Suprapubic skin (tissue), 4 donors: ENCODE measurements at regions not wholly inside any gene's neighbourhood (a gene's known extent, or its start where the extent isn't known, plus 50 kb on each side); places are given as distances from the start of the nearest gene placed in this dataset.
"Not testable (repeated sequence)": the region's sequence is repeated elsewhere in the genome, so short reads cannot be mapped to it uniquely, and the experiment has no call there.

Source experiments
- DNase-seq, 2 donors: peaks; one replicate each; pipeline ENCODE4 v3.0.0-alpha.2; 2019; ENCODE audit warnings: low spot score in 2 of 2
- H3K27ac ChIP-seq: fragments of 200-600 bp; sonication (generic); one replicate; pipeline ENCODE4 v1.5.1; 2019
- H3K27me3 ChIP-seq: fragments of 200-600 bp; sonication (generic); one replicate; pipeline ENCODE4 v1.5.1; 2019
- H3K36me3 ChIP-seq: fragments of 200-600 bp; sonication (generic); one replicate; pipeline ENCODE4 v1.5.1; 2019
- H3K4me1 ChIP-seq: fragments of 200-600 bp; sonication (generic); one replicate; pipeline ENCODE4 v1.5.1; 2019
- H3K4me3 ChIP-seq: fragments of 200-600 bp; sonication (generic); one replicate; pipeline ENCODE4 v1.5.1; 2019; ENCODE audit warnings: mild to moderate bottlenecking
- H3K9me3 ChIP-seq: fragments of 200-600 bp; sonication (generic); one replicate; pipeline ENCODE4 v1.5.1; 2019
- CTCF ChIP-seq, 2 donors: fragments of 200-600 bp in 1 of 2; fragments of 450-650 bp in 1 of 2; sonication (generic) in 1 of 2; IDR thresholded peaks; one replicate each; pipeline ENCODE4 v1.5.1; 2016 to 2019; ENCODE audit warnings: antibody characterized with exemption in 2 of 2, mild to moderate bottlenecking in 1 of 2, moderate library complexity in 1 of 2
- EP300 ChIP-seq: sonication (generic); formaldehyde crosslinking; IDR thresholded peaks from one replicate; pipeline ENCODE4 v1.6.1; 2017; ENCODE audit warnings: antibody characterized with exemption
- POLR2A ChIP-seq, 2 donors: fragments of 450-650 bp; IDR thresholded peaks; one replicate each; pipeline ENCODE4 v1.6.1; 2017; ENCODE audit warnings: antibody characterized with exemption in 2 of 2, mild to moderate bottlenecking in 2 of 2, moderate library complexity in 2 of 2
- POLR2AphosphoS5 ChIP-seq, 3 donors: sonication (generic); formaldehyde crosslinking; IDR thresholded peaks; one replicate each; pipeline ENCODE4 v1.6.1; 2017; ENCODE audit warnings: antibody characterized with exemption in 3 of 3
- WGBS: methylation state at CpG from one replicate; pipeline ENCODE4 v1.1.5; 2018; 5-methylcytosine and 5-hydroxymethylcytosine counted together

- Histone ChIP-seq H3K27me3 (no peaks in the 10 kb centered on the region), H3K4me3 (no peak overlapping the region), H3K27ac (no peak overlapping the region), H3K36me3 (no peaks in the 10 kb centered on the region), H3K4me1 (no peaks in the 10 kb centered on the region), H3K9me3 (peaks cover 3% of the 10 kb centered on the region)
- TF ChIP-seq POLR2A (IDR thresholded peaks at IDR 0.05) (no peak), CTCF (IDR thresholded peaks at IDR 0.05) (no peak), POLR2AphosphoS5 (IDR thresholded peaks at IDR 0.05) (no peak), EP300 (no peak)
- DNase-seq: no peak
- 25% methylated on average over 1 of the region's 1 CpG for WGBS
Observed at GRCh38 chr5:166788050-166788449, 1503.4 kb upstream of the WWC1 start.

- DNase-seq: no peak
- H3K27ac ChIP-seq: no peak overlapping the region
- no peaks in the 10 kb centered on the region for H3K9me3 ChIP-seq
- no peak for TF ChIP-seq EP300
- no peak for TF ChIP-seq CTCF (IDR thresholded peaks at IDR 0.05)
- no peak for TF ChIP-seq POLR2AphosphoS5 (IDR thresholded peaks at IDR 0.05)
- TF ChIP-seq POLR2A (IDR thresholded peaks at IDR 0.05): no peak
- H3K27me3 ChIP-seq: no peaks in the 10 kb centered on the region
- WGBS: 49% methylated on average over 3 of the region's 3 CpGs
- H3K36me3 ChIP-seq: no peaks in the 10 kb centered on the region
- no peaks in the 10 kb centered on the region for H3K4me1 ChIP-seq
- H3K4me3 ChIP-seq: no peak overlapping the region
Observed at GRCh38 chr5:166795756-166796155, 1495.7 kb upstream of the WWC1 start.

GRCh38 chr5:166803058-166803457 lies 1488.4 kb upstream of the WWC1 start:
- TF ChIP-seq POLR2AphosphoS5 (IDR thresholded peaks at IDR 0.05) (no peak), CTCF (IDR thresholded peaks at IDR 0.05) (no peak), EP300 (no peak), POLR2A (IDR thresholded peaks at IDR 0.05) (no peak)
- no peak for DNase-seq
- H3K4me1 ChIP-seq: no peaks in the 10 kb centered on the region
- whole genome bisulfite sequencing: 83% methylated on average over 1 of the region's 1 CpG
- no peaks in the 10 kb centered on the region for H3K36me3 ChIP-seq
- no peak overlapping the region for H3K4me3 ChIP-seq
- no peaks in the 10 kb centered on the region for H3K27me3 ChIP-seq
- no peak overlapping the region for H3K27ac ChIP-seq
- H3K9me3 ChIP-seq: no peaks in the 10 kb centered on the region

- not testable (repeated sequence) for H3K4me3 ChIP-seq, H3K27ac ChIP-seq, DNase-seq, H3K4me1 ChIP-seq, H3K9me3 ChIP-seq, H3K27me3 ChIP-seq, H3K36me3 ChIP-seq
- 86% methylated on average over 6 of the region's 6 CpGs for WGBS
Observed at GRCh38 chr5:166804223-166804622, 1487.2 kb upstream of the WWC1 start.

- WGBS: 86% methylated on average over 6 of the region's 6 CpGs
- H3K4me3 ChIP-seq, H3K27me3 ChIP-seq, H3K36me3 ChIP-seq, H3K9me3 ChIP-seq, DNase-seq, H3K4me1 ChIP-seq, H3K27ac ChIP-seq: not testable (repeated sequence)
Observed at GRCh38 chr5:166804693-166805092, 1486.8 kb upstream of the WWC1 start.

- not testable (repeated sequence) for H3K4me1 ChIP-seq, H3K9me3 ChIP-seq, H3K27me3 ChIP-seq, H3K36me3 ChIP-seq, H3K27ac ChIP-seq, H3K4me3 ChIP-seq, DNase-seq
- WGBS: 92% methylated on average over 19 of the region's 28 CpGs
Observed at GRCh38 chr5:166810093-166810658, 1481.3 kb upstream of the WWC1 start.

- H3K27me3 ChIP-seq: no peaks in the 10 kb centered on the region
- H3K27ac ChIP-seq: no peak overlapping the region
- H3K36me3 ChIP-seq: no peaks in the 10 kb centered on the region
- 87% methylated on average over 3 of the region's 3 CpGs for whole genome bisulfite sequencing
- H3K4me1 ChIP-seq: no peaks in the 10 kb centered on the region
- DNase-seq: no peak
- H3K4me3 ChIP-seq: no peak overlapping the region
- TF ChIP-seq EP300 (no peak), POLR2A (IDR thresholded peaks at IDR 0.05) (no peak), CTCF (IDR thresholded peaks at IDR 0.05) (no peak), POLR2AphosphoS5 (IDR thresholded peaks at IDR 0.05) (no peak)
- H3K9me3 ChIP-seq: peaks cover 4% of the 10 kb centered on the region
Observed at GRCh38 chr5:166810721-166811120, 1480.7 kb upstream of the WWC1 start.
